Chondrocyte (in vitro differentiated cells): ENCODE measurements at regions not wholly inside any gene's neighbourhood (a gene's known extent, or its start where the extent isn't known, plus 50 kb on each side); places are given as distances from the start of the nearest gene placed in this dataset.

ENCODE experiments used
- DNase-seq: peaks from one replicate; pipeline ENCODE4 v3.0.0; 2021; ENCODE audit warnings: mixed read lengths, low spot score
- H3K27ac Mint-ChIP-seq: one replicate; pipeline ENCODE4 v1.8.0; 2021; ENCODE audit warnings: mild to moderate bottlenecking, moderate library complexity, mixed read lengths; ENCODE audit not compliant: unreplicated experiment
- H3K27me3 Mint-ChIP-seq: 2 replicates; pipeline ENCODE4 v1.8.0; 2021; ENCODE audit warnings: low read depth, mixed read lengths
- H3K36me3 Mint-ChIP-seq: 2 replicates; pipeline ENCODE4 v1.8.0; 2021; ENCODE audit warnings: low read depth, mixed read lengths
- H3K4me1 Mint-ChIP-seq: 2 replicates; pipeline ENCODE4 v1.8.0; 2021; ENCODE audit warnings: low read depth, mild to moderate bottlenecking, mixed read lengths
- H3K4me3 Mint-ChIP-seq: one replicate; pipeline ENCODE4 v1.8.0; 2021; ENCODE audit warnings: mild to moderate bottlenecking, moderate library complexity, mixed read lengths; ENCODE audit not compliant: unreplicated experiment
- H3K9me3 Mint-ChIP-seq: 2 replicates; pipeline ENCODE4 v1.8.0; 2021; ENCODE audit warnings: low read depth, mixed read lengths
- CTCF ChIP-seq: fragments of 200-600 bp; sonication (generic); IDR thresholded peaks from 2 replicates; pipeline ENCODE4 v1.5.0; 2021; ENCODE audit warnings: antibody characterized with exemption, mild to moderate bottlenecking, moderate library complexity

- no peaks in the 10 kb centered on the region for H3K9me3 Mint-ChIP-seq
- no peaks in the 10 kb centered on the region for H3K4me1 Mint-ChIP-seq
- no peak overlapping the region for H3K27ac Mint-ChIP-seq
- H3K27me3 Mint-ChIP-seq, result no peaks in the 10 kb centered on the region
- DNase-seq, result no peak
- no peak for TF ChIP-seq CTCF
- H3K36me3 Mint-ChIP-seq, result no peaks in the 10 kb centered on the region
- no peak overlapping the region for H3K4me3 Mint-ChIP-seq
Observed at GRCh38 chr2:52862801-52863200, 904.8 kb upstream of the CHAC2 start.

GRCh38 chr2:52861596-52861995 is 906.0 kb upstream of the CHAC2 start:
- H3K27me3 Mint-ChIP-seq, result no peaks in the 10 kb centered on the region
- TF ChIP-seq CTCF, result no peak
- no peaks in the 10 kb centered on the region for H3K36me3 Mint-ChIP-seq
- H3K9me3 Mint-ChIP-seq, result no peaks in the 10 kb centered on the region
- no peak overlapping the region for H3K27ac Mint-ChIP-seq
- no peak for DNase-seq
- no peaks in the 10 kb centered on the region for H3K4me1 Mint-ChIP-seq
- H3K4me3 Mint-ChIP-seq, result no peak overlapping the region

- no peaks in the 10 kb centered on the region for H3K36me3 Mint-ChIP-seq
- no peak for DNase-seq
- H3K27ac Mint-ChIP-seq, result no peak overlapping the region
Observed at GRCh38 chr2:52859065-52859464, 908.5 kb upstream of the CHAC2 start.

GRCh38 chr2:52857722-52858121 is 909.9 kb upstream of the CHAC2 start:
- Mint-ChIP-seq H3K9me3 (peaks cover 3% of the 10 kb centered on the region), H3K4me3 (no peak overlapping the region), H3K4me1 (no peaks in the 10 kb centered on the region), H3K27ac (no peak overlapping the region), H3K27me3 (no peaks in the 10 kb centered on the region), H3K36me3 (no peaks in the 10 kb centered on the region)
- TF ChIP-seq CTCF, result no peak
- DNase-seq, result no peak

More at GRCh38 chr2:52859065-52859464, 908.5 kb upstream of the CHAC2 start:
- Mint-ChIP-seq H3K4me1 (no peaks in the 10 kb centered on the region), H3K27me3 (no peaks in the 10 kb centered on the region), H3K4me3 (no peak overlapping the region), H3K9me3 (no peaks in the 10 kb centered on the region)
- no peak for TF ChIP-seq CTCF

GRCh38 chr2:52852006-52852405 is 915.6 kb upstream of the CHAC2 start:
- Mint-ChIP-seq H3K4me1 (no peaks in the 10 kb centered on the region), H3K9me3 (peaks cover 41% of the 10 kb centered on the region), H3K27me3 (no peaks in the 10 kb centered on the region), H3K36me3 (peaks cover 2% of the 10 kb centered on the region), H3K27ac (no peak overlapping the region), H3K4me3 (no peak overlapping the region)
- TF ChIP-seq CTCF, result no peak
- no peak for DNase-seq
